NCI-H1417 (cell line): ENCODE measurements at regions not wholly inside any gene's neighbourhood (a gene's known extent, or its start where the extent isn't known, plus 50 kb on each side); places are given as distances from the start of the nearest gene placed in this dataset.

ENCODE experiments used
- DNase-seq, 3 experiments: peaks; one replicate each; lab custom pipeline; 2025; lab: John Stamatoyannopoulos, UW

- DNase-seq, result no peak
Measured at GRCh38 chr2:103734911-103735310, 973.1 kb downstream of the TMEM182 start.

GRCh38 chr2:103738108-103738507 is 976.3 kb downstream of the TMEM182 start:
- no peak for DNase-seq

GRCh38 chr2:103738606-103739005 is 976.8 kb downstream of the TMEM182 start:
- no peak for DNase-seq

DNA sequence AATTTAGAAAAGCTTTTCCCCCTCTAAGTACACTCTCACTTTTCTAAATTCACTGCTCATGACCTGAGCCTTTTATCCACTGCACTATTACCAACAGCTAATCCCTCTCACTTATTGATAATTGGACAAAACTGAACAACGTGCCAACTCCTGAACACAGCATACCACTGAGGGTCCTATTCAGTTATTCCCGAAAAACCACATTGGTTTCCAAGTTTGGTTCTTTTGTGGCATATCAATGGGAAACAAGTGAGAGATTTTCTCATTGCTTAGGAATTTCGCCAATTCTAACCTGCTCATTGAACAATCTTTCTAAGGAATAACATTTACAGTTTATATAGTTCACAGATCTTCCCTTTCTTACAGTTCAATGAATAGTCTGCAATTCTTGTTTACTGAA is 977.4 kb downstream of the TMEM182 start:
- DNase-seq, result no peak

DNA sequence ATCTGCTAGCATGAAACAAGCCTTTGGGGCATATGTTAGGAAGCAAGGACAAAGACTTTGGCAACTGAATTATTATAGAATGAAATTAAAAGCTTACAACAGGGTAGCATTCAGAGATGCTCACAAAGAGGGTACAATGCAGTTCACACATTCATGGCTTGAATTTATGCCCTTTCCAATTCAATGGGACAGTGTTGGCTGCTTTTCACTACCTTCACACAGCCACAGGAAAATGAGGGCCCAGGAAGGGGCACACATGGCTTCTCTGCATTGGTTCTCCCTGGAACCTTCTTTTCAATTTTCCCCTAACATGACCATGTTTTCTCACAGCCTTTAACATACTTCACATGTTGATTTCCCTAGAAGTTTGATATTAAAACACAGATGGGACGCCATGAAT is 978.1 kb downstream of the TMEM182 start:
- no peak for DNase-seq

DNA sequence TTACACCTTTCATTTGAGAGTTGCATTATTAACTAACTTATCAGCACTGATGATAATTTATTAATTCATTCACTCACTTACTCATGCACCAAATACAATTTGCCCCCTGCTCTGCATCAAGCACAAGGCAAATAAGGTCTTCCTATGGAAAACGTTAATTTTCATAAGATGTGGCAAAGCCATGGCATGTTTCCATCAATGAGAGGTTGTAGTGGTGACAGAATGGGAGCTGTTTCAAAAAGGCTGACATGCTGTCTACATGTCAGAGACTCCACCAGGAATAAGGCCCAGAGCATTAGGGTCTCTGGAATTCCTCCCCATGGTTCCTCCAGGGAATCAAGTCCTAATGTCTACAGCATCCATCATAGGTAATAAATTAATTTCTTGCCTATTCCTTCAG is 978.8 kb downstream of the TMEM182 start:
- DNase-seq, result no peak

- DNase-seq, result no peak
Measured at GRCh38 chr2:103743195-103743594, 981.4 kb downstream of the TMEM182 start.

GRCh38 chr2:103754530-103754929 is 992.7 kb downstream of the TMEM182 start:
- DNase-seq, result no peak

GRCh38 chr2:103773884-103774283 is 1012.1 kb downstream of the TMEM182 start:
- no peak for DNase-seq

DNA sequence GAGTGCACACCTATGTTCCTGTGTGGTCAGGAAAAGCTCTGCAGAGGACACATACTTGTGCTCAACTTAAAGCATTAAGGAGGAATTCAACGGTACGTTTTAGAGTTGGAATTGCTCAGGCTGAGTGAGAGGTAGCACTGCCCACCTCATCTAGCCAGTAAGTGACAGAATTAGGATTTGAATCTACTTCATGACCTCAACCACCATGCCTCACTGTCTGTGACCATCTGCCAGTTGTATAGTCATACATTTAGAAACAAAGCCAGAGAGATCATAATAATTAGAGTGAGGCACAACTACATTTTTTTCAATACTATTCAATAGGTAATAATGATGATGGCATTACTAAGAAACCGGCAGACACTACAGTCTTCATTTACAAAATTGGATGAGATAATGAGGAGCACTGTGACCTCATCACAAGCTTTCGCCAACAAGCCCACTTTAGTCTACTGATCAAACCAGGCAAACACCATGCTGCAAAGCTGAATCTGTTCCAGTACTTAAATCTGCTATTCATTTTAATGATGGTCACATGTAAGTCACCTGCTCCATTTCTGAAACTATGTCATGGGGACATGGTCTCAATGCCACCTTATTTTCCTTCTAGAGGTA is 1018.4 kb downstream of the TMEM182 start:
- DNase-seq, result no peak

- DNase-seq, result peak in 1 of 3 experiments; percentile 5
Measured at GRCh38 chr2:103781313-103781712, 1019.5 kb downstream of the TMEM182 start.

- no peak for DNase-seq
Measured at GRCh38 chr2:103784261-103784660, 1022.4 kb downstream of the TMEM182 start.

DNA sequence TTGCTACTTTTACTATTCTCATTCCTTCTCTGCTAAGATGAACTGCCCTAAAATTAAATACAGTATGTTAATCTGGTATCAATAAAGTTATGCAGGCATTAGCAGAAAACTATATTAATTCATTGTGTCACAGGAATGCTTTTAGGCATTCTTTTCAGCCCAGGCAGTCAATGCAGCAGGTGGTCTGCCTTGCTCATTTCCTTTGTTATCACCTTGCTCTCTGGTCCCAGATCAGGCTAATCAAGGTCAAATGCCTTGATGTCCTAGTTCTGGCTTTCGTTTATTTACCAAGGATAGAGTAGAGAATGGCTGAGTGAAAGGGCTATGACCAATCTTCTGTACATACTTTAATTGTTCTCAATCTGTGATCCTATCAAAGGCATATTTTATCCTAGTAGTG is 1023.6 kb downstream of the TMEM182 start:
- no peak for DNase-seq

GRCh38 chr2:103785956-103786355 is 1024.1 kb downstream of the TMEM182 start:
- no peak for DNase-seq

GRCh38 chr2:103788389-103788788 is 1026.6 kb downstream of the TMEM182 start:
- no peak for DNase-seq

GRCh38 chr2:103788951-103789350 is 1027.1 kb downstream of the TMEM182 start:
- peak in 1 of 3 experiments; percentile 15 for DNase-seq

- DNase-seq, result no peak
Measured at GRCh38 chr2:103789381-103790095, 1027.7 kb downstream of the TMEM182 start.

DNA sequence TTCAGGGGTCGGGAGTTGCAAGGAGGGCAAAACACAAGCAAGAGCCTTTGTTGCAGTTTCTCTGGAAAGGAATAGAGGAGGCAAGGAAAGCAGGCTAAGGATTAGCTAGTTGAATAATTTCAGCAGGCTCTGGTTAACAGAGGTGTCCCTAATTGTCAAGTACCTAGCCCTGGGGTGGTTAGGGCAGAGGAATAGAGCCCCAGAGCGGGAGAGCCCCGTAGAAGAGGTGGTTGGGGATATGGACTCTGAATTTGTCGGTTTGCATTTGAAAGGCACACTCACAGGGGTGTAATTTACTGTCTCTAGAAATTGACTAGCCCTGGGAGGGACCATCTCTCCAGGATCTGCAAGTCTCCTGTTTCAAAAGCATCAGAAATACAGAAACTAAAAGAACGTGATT is 1030.2 kb downstream of the TMEM182 start:
- DNase-seq, result no peak

GRCh38 chr2:103798291-103798690 is 1036.5 kb downstream of the TMEM182 start:
- no peak for DNase-seq

GRCh38 chr2:103804013-103804412 is 1042.2 kb downstream of the TMEM182 start:
- no peak for DNase-seq

DNA sequence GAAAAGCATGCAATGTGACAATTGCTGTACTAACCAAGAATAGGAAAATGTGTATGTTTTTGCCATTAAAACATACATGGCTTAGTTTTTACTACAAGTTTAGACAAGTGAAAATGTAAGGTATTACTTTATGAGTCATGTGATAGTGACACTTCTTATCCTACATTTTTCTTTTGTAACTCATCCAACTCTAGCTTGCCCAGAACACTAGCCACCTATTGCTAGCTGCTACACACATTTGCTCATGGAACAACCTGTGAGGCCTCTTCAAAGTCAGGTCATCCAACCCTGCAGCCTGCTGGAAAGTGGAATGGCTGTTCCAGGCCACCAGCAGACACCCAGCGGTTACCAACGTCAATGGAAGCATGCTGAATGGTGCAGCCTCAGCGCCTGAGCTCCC is 1043.9 kb downstream of the TMEM182 start:
- no peak for DNase-seq

DNA sequence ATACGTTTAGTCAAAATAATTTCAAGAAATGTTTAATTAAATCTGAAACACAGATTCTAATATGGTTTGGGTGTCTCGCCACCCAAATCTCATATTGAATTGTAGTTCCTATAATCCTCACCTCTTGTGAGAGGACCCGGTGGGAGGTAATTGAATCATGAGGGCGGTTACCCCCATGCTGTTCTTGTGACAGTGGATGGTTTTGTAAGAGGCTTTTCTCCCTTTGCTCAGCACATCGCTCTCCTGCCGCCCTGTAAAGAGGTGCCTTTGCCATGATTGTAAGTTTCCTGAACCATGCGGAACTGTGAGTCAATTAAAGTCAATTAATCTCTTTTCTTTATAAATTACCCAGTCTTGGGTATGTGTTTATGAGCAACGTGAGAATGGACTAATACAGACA is 1045.1 kb upstream of the POU3F3 start:
- no peak for DNase-seq

GRCh38 chr2:103809415-103809814 is 1044.5 kb upstream of the POU3F3 start:
- no peak for DNase-seq

DNA sequence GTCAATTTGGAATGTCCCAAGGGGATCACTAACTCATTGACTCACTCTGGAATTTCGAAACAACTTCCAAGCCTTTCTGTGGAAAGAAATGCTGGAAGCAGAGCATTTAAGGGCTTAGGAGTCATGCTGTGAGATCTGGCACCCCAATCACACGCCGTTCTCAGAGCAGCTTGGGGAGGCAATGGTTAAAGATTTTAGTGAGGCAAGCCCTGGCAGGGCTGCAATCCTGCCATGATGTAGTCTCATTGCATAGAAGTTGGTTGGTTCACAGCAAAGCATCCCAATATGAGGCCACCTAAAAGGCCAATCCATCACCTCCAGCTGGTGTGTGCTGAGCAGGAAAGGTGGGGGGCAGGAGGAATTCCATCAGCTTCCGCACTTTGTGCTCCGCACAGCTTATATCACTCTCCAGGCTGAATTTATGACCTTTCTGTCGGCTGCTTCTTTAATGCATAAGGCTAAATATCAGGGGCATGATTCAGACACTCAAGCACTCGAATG is 1043.9 kb upstream of the POU3F3 start:
- no peak for DNase-seq
